ENCODE measurements at regions not wholly inside any gene's neighbourhood (a gene's known extent, or its start where the extent isn't known, plus 50 kb on each side); places are given as distances from the start of the nearest gene placed in this dataset.

GRCh38 chr3:44105571-44105970, 136.1 kb upstream of the TOPAZ1 start:
- ATAC-seq (no peak), DNase-seq (no peak)
- H3K4me1 ChIP-seq: peaks cover 0 to 3% of the 10 kb centered on the region in 2 donors
- intact Hi-C loops (cut with DNase I): no loop called here
- H3K36me3 ChIP-seq: no peaks in the 10 kb centered on the region
- H3K27me3 ChIP-seq: peaks cover 3 to 28% of the 10 kb centered on the region in 2 donors
- no peak overlapping the region for H3K4me3 ChIP-seq
- H3K27ac ChIP-seq: no peak overlapping the region
- no peaks in the 10 kb centered on the region for H3K9me3 ChIP-seq
- TF ChIP-seq CTCF (IDR thresholded peaks at IDR 0.05): no peak

- no peak for DNase-seq
- Histone ChIP-seq H3K9me3 (no peaks in the 10 kb centered on the region), H3K27ac (no peak overlapping the region), H3K4me1 (peaks cover 0 to 3% of the 10 kb centered on the region in 2 donors), H3K4me3 (no peak overlapping the region), H3K27me3 (peaks cover 3 to 17% of the 10 kb centered on the region in 2 donors), H3K36me3 (no peaks in the 10 kb centered on the region)
- ATAC-seq: no peak
- intact Hi-C loops (cut with DNase I): no loop called here
- no peak for TF ChIP-seq CTCF (IDR thresholded peaks at IDR 0.05)
These were observed 134.9 kb upstream of the TOPAZ1 start for GRCh38 chr3:44106756-44107155.

- Histone ChIP-seq H3K9me3 (no peaks in the 10 kb centered on the region), H3K4me3 (no peak overlapping the region), H3K27ac (no peak overlapping the region), H3K36me3 (no peaks in the 10 kb centered on the region), H3K4me1 (peaks cover 0 to 3% of the 10 kb centered on the region in 2 donors), H3K27me3 (peaks cover 0 to 8% of the 10 kb centered on the region in 2 donors)
- ATAC-seq (no peak), DNase-seq (no peak)
- TF ChIP-seq CTCF (IDR thresholded peaks at IDR 0.05): no peak
- intact Hi-C loops (cut with DNase I): no loop called here
These were observed 133.2 kb upstream of the TOPAZ1 start for GRCh38 chr3:44108481-44108880.

GRCh38 chr3:44109771-44110361, 131.8 kb upstream of the TOPAZ1 start:
- DNase-seq (no peak), ATAC-seq (no peak)
- no peak for TF ChIP-seq CTCF (IDR thresholded peaks at IDR 0.05)
- Histone ChIP-seq H3K4me3 (no peak overlapping the region), H3K36me3 (no peaks in the 10 kb centered on the region), H3K27me3 (peaks cover 0 to 15% of the 10 kb centered on the region in 2 donors), H3K9me3 (no peaks in the 10 kb centered on the region), H3K27ac (no peak overlapping the region), H3K4me1 (no peaks in the 10 kb centered on the region)
- intact Hi-C loops (cut with DNase I): no loop called here

GRCh38 chr3:44110648-44111047, 131.0 kb upstream of the TOPAZ1 start:
- DNase-seq: no peak
- intact Hi-C loops (cut with DNase I): no loop called here
- Histone ChIP-seq H3K36me3 (no peaks in the 10 kb centered on the region), H3K9me3 (no peaks in the 10 kb centered on the region), H3K27ac (no peak overlapping the region), H3K4me3 (no peak overlapping the region), H3K4me1 (no peaks in the 10 kb centered on the region), H3K27me3 (peaks cover 0 to 16% of the 10 kb centered on the region in 2 donors)
- no peak for TF ChIP-seq CTCF (IDR thresholded peaks at IDR 0.05)
- ATAC-seq: peak; percentile 60
